SK-N-SH treated with all-trans-retinoic acid at 6 μM for 48 hours (cell line): ENCODE measurements at regions not wholly inside any gene's neighbourhood (a gene's known extent, or its start where the extent isn't known, plus 50 kb on each side); places are given as distances from the start of the nearest gene placed in this dataset.

Source experiments
- ATAC-seq: fragments of 200-7000 bp; cut with Tn5 transposase; 3 replicates; pipeline ENCODE4 v1.9.1; 2020; ENCODE audit warnings: mild to moderate bottlenecking, moderate library complexity
- ARNTL ChIP-seq: fragments of 450-650 bp; formaldehyde crosslinking; IDR thresholded peaks from 2 replicates; pipeline ENCODE4 v1.5.0; 2020; ENCODE audit warnings: low read depth, mild to moderate bottlenecking, moderate library complexity, borderline replicate concordance
- BACH2 ChIP-seq: fragments of 250-450 bp; sonication (Bioruptor Pico); IDR thresholded peaks from 2 replicates; pipeline ENCODE4 v1.9.0; 2021; ENCODE audit warnings: mild to moderate bottlenecking, borderline replicate concordance
- ESRRG ChIP-seq: fragments of 250-450 bp; sonication (Bioruptor Pico); IDR thresholded peaks from 2 replicates; pipeline ENCODE4 v1.6.1; 2021; ENCODE audit warnings: mild to moderate bottlenecking
- GLIS3 ChIP-seq: fragments of 250-450 bp; sonication (Bioruptor Pico); IDR thresholded peaks from 2 replicates; pipeline ENCODE4 v1.5.0; 2020; ENCODE audit warnings: mild to moderate bottlenecking, moderate library complexity
- ISL1 ChIP-seq: fragments of 250-450 bp; sonication (Bioruptor Pico); IDR thresholded peaks from 2 replicates; pipeline ENCODE4 v2.1.2; 2022; ENCODE audit warnings: mild to moderate bottlenecking, moderate library complexity
- OSR1 ChIP-seq: fragments of 250-450 bp; sonication (Bioruptor Pico); IDR thresholded peaks from 2 replicates; pipeline ENCODE4 v1.8.0; 2022; ENCODE audit warnings: moderate library complexity, mild to moderate bottlenecking, inconsistent platforms
- PPARA ChIP-seq: fragments of 250-450 bp; sonication (Bioruptor Pico); IDR thresholded peaks from 2 replicates; pipeline ENCODE4 v1.5.0; 2020; ENCODE audit warnings: mild to moderate bottlenecking, borderline replicate concordance
- SNAI2 ChIP-seq: fragments of 250-450 bp; sonication (Bioruptor Pico); IDR thresholded peaks from 2 replicates; pipeline ENCODE4 v1.5.0; 2020; ENCODE audit warnings: mild to moderate bottlenecking, moderate library complexity
- TCF4 ChIP-seq: fragments of 250-450 bp; sonication (Bioruptor Pico); IDR thresholded peaks from 2 replicates; pipeline ENCODE4 v1.8.0; 2021; ENCODE audit warnings: mild to moderate bottlenecking, moderate library complexity, borderline replicate concordance
- TOX ChIP-seq: fragments of 250-450 bp; sonication (Bioruptor Pico); IDR thresholded peaks from 2 replicates; pipeline ENCODE4 v1.8.0; 2021; ENCODE audit warnings: mild to moderate bottlenecking, moderate library complexity, borderline replicate concordance
- ZC3H10 ChIP-seq: fragments of 250-450 bp; sonication (Bioruptor Pico); IDR thresholded peaks from 2 replicates; pipeline ENCODE4 v1.5.1; 2021; ENCODE audit warnings: mild to moderate bottlenecking, moderate library complexity
- ZFP3 ChIP-seq: fragments of 250-450 bp; sonication (Bioruptor Pico); IDR thresholded peaks from 2 replicates; pipeline ENCODE4 v1.5.0; 2020; ENCODE audit warnings: mild to moderate bottlenecking, moderate library complexity
- ZFP30 ChIP-seq: fragments of 450-650 bp; formaldehyde crosslinking; IDR thresholded peaks from 2 replicates; pipeline ENCODE4 v1.5.0; 2022; ENCODE audit warnings: mild to moderate bottlenecking, moderate library complexity
- ZNF565 ChIP-seq: fragments of 450-650 bp; formaldehyde crosslinking; conservative IDR thresholded peaks from 2 replicates; pipeline ENCODE4 v1.5.0; 2020; ENCODE audit warnings: low read depth, mild to moderate bottlenecking, moderate library complexity
- ZNF8 ChIP-seq: fragments of 450-650 bp; formaldehyde crosslinking; IDR thresholded peaks from 2 replicates; pipeline ENCODE4 v1.5.0; 2020; ENCODE audit warnings: mild to moderate bottlenecking, moderate library complexity
- TF ChIP-seq, protein P1 (sequence below): fragments of 250-450 bp; sonication (Bioruptor Pico); IDR thresholded peaks from 2 replicates; pipeline ENCODE4 v1.5.1; 2020; ENCODE audit warnings: low read depth, mild to moderate bottlenecking, moderate library complexity
- TF ChIP-seq, protein P2 (sequence below): fragments of 250-450 bp; sonication (Bioruptor Pico); IDR thresholded peaks from 2 replicates; pipeline ENCODE4 v1.8.0; 2020; ENCODE audit warnings: mild to moderate bottlenecking, moderate library complexity, borderline replicate concordance
- TF ChIP-seq, protein P3 (sequence below): fragments of 250-450 bp; sonication (Bioruptor Pico); IDR thresholded peaks from 2 replicates; pipeline ENCODE4 v1.5.0; 2020; ENCODE audit warnings: mild to moderate bottlenecking, moderate library complexity
- TF ChIP-seq, protein P4 (sequence below): fragments of 250-450 bp; sonication (Bioruptor Pico); IDR thresholded peaks from 2 replicates; pipeline ENCODE4 v1.8.0; 2021; ENCODE audit warnings: low read depth, mild to moderate bottlenecking, moderate library complexity, borderline replicate concordance

DNA sequence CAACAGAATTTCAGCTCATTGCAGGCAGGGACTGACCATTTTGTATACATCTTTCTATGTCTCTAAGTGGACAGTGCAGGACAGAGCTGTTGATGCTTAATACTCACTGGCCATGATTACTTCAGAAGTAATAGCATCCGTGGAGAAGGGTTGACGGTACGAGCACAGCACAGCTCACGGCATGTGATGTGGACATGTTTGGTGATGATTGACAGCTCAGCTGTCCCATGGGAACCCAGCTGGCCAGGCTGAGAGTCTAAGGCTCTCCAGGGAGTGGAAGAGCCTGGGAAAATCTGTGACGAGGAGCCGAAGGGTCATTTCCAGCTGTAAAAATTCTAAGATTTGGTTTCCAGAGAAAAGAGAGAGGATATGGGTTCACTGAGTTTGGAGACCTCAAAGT is 198.2 kb downstream of the SNX19 start (continued):
- TF ChIP-seq BACH2 (CRISPR knock-in tag) (no peak), TCF4 (CRISPR knock-in tag) (no peak), GLIS3 (CRISPR knock-in tag) (no peak), ZFP3 (CRISPR knock-in tag) (no peak), ESRRG (CRISPR knock-in tag) (no peak)

DNA sequence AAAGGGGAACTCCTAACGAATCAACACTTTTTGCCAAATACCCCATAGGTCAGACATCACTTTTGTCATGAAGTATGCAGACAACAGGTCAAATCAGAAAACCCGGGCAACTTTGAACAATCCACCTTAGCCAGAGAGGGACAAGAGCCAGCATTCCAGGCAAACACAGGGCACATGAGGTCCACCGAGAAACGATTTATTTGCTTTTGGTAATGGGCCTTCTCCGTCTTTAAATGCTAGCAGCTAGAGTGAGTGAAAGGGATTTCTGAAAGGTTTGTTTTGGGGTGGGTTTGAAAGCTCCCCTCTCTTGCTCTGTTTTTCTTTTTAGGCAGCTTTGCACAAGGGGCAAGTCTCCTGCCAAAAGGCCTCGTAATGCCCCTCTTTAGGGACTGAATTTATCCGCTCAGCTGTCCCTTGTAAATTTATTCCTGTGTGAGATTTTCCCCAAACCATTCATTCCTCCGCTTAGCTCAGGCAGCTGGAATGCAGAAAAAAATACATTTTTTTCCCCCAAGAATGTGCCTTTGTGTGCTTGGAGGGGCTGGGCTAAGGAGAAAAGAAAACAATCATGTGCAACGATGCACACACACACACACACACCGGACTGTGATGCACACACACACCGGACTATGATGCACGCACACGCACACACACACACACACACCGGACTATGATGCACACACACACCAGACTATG is 196.9 kb downstream of the SNX19 start:
- peak; percentile 87 for ATAC-seq
- TF ChIP-seq ZC3H10 (CRISPR knock-in tag) (no peak), ARNTL (no peak), GLIS3 (CRISPR knock-in tag) (no peak), ZNF8 (CRISPR knock-in tag) (no peak), SNAI2 (no peak), ESRRG (CRISPR knock-in tag) (no peak), ZFP30 (no peak), TCF4 (CRISPR knock-in tag) (no peak), OSR1 (no peak), ZFP3 (CRISPR knock-in tag) (no peak), BACH2 (CRISPR knock-in tag) (no peak), PPARA (no peak), ZNF565 (no peak), ISL1 (CRISPR knock-in tag) (no peak), TOX (CRISPR knock-in tag) (no peak)
- TF ChIP-seq, protein P1, sequence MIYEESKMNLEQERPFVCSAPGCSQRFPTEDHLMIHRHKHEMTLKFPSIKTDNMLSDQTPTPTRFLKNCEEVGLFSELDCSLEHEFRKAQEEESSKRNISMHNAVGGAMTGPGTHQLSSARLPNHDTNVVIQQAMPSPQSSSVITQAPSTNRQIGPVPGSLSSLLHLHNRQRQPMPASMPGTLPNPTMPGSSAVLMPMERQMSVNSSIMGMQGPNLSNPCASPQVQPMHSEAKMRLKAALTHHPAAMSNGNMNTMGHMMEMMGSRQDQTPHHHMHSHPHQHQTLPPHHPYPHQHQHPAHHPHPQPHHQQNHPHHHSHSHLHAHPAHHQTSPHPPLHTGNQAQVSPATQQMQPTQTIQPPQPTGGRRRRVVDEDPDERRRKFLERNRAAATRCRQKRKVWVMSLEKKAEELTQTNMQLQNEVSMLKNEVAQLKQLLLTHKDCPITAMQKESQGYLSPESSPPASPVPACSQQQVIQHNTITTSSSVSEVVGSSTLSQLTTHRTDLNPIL, result no peak
- TF ChIP-seq, protein P2, sequence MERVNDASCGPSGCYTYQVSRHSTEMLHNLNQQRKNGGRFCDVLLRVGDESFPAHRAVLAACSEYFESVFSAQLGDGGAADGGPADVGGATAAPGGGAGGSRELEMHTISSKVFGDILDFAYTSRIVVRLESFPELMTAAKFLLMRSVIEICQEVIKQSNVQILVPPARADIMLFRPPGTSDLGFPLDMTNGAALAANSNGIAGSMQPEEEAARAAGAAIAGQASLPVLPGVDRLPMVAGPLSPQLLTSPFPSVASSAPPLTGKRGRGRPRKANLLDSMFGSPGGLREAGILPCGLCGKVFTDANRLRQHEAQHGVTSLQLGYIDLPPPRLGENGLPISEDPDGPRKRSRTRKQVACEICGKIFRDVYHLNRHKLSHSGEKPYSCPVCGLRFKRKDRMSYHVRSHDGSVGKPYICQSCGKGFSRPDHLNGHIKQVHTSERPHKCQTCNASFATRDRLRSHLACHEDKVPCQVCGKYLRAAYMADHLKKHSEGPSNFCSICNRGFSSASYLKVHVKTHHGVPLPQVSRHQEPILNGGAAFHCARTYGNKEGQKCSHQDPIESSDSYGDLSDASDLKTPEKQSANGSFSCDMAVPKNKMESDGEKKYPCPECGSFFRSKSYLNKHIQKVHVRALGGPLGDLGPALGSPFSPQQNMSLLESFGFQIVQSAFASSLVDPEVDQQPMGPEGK (CRISPR knock-in tag), result no peak
- TF ChIP-seq, protein P3, sequence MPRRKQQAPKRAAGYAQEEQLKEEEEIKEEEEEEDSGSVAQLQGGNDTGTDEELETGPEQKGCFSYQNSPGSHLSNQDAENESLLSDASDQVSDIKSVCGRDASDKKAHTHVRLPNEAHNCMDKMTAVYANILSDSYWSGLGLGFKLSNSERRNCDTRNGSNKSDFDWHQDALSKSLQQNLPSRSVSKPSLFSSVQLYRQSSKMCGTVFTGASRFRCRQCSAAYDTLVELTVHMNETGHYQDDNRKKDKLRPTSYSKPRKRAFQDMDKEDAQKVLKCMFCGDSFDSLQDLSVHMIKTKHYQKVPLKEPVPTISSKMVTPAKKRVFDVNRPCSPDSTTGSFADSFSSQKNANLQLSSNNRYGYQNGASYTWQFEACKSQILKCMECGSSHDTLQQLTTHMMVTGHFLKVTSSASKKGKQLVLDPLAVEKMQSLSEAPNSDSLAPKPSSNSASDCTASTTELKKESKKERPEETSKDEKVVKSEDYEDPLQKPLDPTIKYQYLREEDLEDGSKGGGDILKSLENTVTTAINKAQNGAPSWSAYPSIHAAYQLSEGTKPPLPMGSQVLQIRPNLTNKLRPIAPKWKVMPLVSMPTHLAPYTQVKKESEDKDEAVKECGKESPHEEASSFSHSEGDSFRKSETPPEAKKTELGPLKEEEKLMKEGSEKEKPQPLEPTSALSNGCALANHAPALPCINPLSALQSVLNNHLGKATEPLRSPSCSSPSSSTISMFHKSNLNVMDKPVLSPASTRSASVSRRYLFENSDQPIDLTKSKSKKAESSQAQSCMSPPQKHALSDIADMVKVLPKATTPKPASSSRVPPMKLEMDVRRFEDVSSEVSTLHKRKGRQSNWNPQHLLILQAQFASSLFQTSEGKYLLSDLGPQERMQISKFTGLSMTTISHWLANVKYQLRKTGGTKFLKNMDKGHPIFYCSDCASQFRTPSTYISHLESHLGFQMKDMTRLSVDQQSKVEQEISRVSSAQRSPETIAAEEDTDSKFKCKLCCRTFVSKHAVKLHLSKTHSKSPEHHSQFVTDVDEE, result no peak
- TF ChIP-seq, protein P4, sequence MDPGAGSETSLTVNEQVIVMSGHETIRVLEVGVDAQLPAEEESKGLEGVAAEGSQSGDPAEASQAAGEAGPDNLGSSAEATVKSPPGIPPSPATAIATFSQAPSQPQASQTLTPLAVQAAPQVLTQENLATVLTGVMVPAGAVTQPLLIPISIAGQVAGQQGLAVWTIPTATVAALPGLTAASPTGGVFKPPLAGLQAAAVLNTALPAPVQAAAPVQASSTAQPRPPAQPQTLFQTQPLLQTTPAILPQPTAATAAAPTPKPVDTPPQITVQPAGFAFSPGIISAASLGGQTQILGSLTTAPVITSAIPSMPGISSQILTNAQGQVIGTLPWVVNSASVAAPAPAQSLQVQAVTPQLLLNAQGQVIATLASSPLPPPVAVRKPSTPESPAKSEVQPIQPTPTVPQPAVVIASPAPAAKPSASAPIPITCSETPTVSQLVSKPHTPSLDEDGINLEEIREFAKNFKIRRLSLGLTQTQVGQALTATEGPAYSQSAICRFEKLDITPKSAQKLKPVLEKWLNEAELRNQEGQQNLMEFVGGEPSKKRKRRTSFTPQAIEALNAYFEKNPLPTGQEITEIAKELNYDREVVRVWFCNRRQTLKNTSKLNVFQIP (CRISPR knock-in tag), result no peak
- TF ChIP-seq, all 23 proteins: peak for 0

DNA sequence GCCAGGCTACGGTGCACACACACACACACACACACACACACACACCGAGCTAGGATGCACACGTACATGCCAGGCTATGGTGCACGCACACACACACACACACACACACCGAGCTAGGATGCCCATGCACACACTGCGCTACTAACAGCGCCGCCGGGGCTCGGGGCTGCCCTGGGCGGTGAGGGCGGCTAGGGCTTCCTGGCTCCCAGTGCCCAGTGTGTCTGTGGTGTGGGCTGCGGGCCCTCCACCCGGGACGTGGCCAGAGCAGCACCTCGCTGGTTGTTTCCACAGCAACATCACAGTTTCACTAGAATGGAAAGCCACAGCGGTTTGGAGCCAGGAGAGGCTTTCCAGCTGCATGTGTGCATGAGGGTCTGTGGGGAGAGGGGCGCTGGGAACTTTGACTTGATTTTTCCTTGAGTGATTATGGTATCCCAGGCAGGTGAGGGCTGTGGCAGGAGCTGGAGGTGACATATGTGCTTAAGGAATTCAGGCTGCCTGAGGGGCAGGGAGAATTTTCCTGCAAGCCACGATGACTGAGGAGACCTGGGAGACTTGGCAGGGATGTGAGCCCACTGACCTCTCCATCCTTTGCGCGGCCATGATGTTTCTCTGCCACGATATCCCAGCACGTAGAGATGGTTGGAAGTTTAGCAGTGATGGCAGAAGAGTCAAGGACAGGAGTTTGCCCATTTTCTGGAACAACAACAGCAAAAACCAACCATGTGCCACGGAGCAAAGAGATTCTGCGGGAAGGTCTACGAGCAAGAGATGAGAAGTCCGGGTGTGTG is 195.9 kb downstream of the SNX19 start:
- peak; percentile 12; the same call in 2 of the 3 replicates for ATAC-seq

More for the DNA sequence above, 195.9 kb downstream of the SNX19 start:
- no peak for TF ChIP-seq ZNF8 (CRISPR knock-in tag)
- no peak for TF ChIP-seq BACH2 (CRISPR knock-in tag)
- TF ChIP-seq ARNTL, result no peak
- TF ChIP-seq, all 23 proteins: peak for 0
